ENCODE measurements at regions not wholly inside any gene's neighbourhood (a gene's known extent, or its start where the extent isn't known, plus 50 kb on each side); places are given as distances from the start of the nearest gene placed in this dataset.

GRCh38 chr10:36479073-36479472, 646.3 kb upstream of the ANKRD30A start:
- H3K4me1 ChIP-seq (ENCODE audit: low read depth): no peaks in the 10 kb centered on the region

GRCh38 chr10:36476399-36476798, 649.0 kb upstream of the ANKRD30A start:
- H3K4me3 ChIP-seq: no peak overlapping the region
- no peak for TF ChIP-seq CTCF (IDR thresholded peaks at IDR 0.05; ENCODE audit: low read depth, low read length)
- H3K9me3 ChIP-seq (ENCODE audit: low read depth): no peaks in the 10 kb centered on the region
- no peaks in the 10 kb centered on the region for H3K4me1 ChIP-seq (ENCODE audit: low read depth)
- no peak overlapping the region for H3K27ac ChIP-seq
- H3K27me3 ChIP-seq: no peaks in the 10 kb centered on the region
- H3K36me3 ChIP-seq: no peaks in the 10 kb centered on the region
- DNase-seq (ENCODE audit: low read depth in 1 of 2, low spot score in 1 of 2): peak in 1 of 2 donors; percentile 73

More at GRCh38 chr10:36479073-36479472, 646.3 kb upstream of the ANKRD30A start:
- TF ChIP-seq CTCF (IDR thresholded peaks at IDR 0.05; ENCODE audit: low read depth, low read length): no peak
- no peaks in the 10 kb centered on the region for H3K36me3 ChIP-seq
- DNase-seq (ENCODE audit: low read depth in 1 of 2, low spot score in 1 of 2): no peak
- no peak overlapping the region for H3K27ac ChIP-seq
- H3K4me3 ChIP-seq: no peak overlapping the region
- no peaks in the 10 kb centered on the region for H3K9me3 ChIP-seq (ENCODE audit: low read depth)
- H3K27me3 ChIP-seq: no peaks in the 10 kb centered on the region

GRCh38 chr10:36475746-36476145, 649.7 kb upstream of the ANKRD30A start:
- DNase-seq (ENCODE audit: low read depth in 1 of 2, low spot score in 1 of 2): no peak
- Histone ChIP-seq H3K4me3 (no peak overlapping the region), H3K4me1 (ENCODE audit: low read depth) (no peaks in the 10 kb centered on the region), H3K36me3 (no peaks in the 10 kb centered on the region), H3K9me3 (ENCODE audit: low read depth) (no peaks in the 10 kb centered on the region), H3K27ac (no peak overlapping the region), H3K27me3 (no peaks in the 10 kb centered on the region)
- no peak for TF ChIP-seq CTCF (IDR thresholded peaks at IDR 0.05; ENCODE audit: low read depth, low read length)

- Histone ChIP-seq H3K9me3 (ENCODE audit: low read depth) (no peaks in the 10 kb centered on the region), H3K4me1 (ENCODE audit: low read depth) (no peaks in the 10 kb centered on the region), H3K36me3 (no peaks in the 10 kb centered on the region), H3K27me3 (no peaks in the 10 kb centered on the region), H3K27ac (no peak overlapping the region), H3K4me3 (no peak overlapping the region)
- DNase-seq (ENCODE audit: low read depth in 1 of 2, low spot score in 1 of 2): no peak
- no peak for TF ChIP-seq CTCF (IDR thresholded peaks at IDR 0.05; ENCODE audit: low read depth, low read length)
Measured at GRCh38 chr10:36474456-36474855, 650.9 kb upstream of the ANKRD30A start.

GRCh38 chr10:36473122-36473521, 652.3 kb upstream of the ANKRD30A start:
- DNase-seq (ENCODE audit: low read depth in 1 of 2, low spot score in 1 of 2): no peak
- H3K4me1 ChIP-seq (ENCODE audit: low read depth): no peaks in the 10 kb centered on the region
- H3K27me3 ChIP-seq: no peaks in the 10 kb centered on the region
- no peak overlapping the region for H3K27ac ChIP-seq
- no peaks in the 10 kb centered on the region for H3K9me3 ChIP-seq (ENCODE audit: low read depth)
- TF ChIP-seq CTCF (IDR thresholded peaks at IDR 0.05; ENCODE audit: low read depth, low read length): no peak
- no peaks in the 10 kb centered on the region for H3K36me3 ChIP-seq
- H3K4me3 ChIP-seq: no peak overlapping the region

- no peaks in the 10 kb centered on the region for H3K36me3 ChIP-seq
- TF ChIP-seq CTCF (IDR thresholded peaks at IDR 0.05; ENCODE audit: low read depth, low read length): no peak
- no peaks in the 10 kb centered on the region for H3K27me3 ChIP-seq
- H3K9me3 ChIP-seq (ENCODE audit: low read depth): no peaks in the 10 kb centered on the region
- H3K27ac ChIP-seq: no peak overlapping the region
- no peaks in the 10 kb centered on the region for H3K4me1 ChIP-seq (ENCODE audit: low read depth)
- DNase-seq (ENCODE audit: low read depth in 1 of 2, low spot score in 1 of 2): no peak
- no peak overlapping the region for H3K4me3 ChIP-seq
Measured at GRCh38 chr10:36469585-36469984, 655.8 kb upstream of the ANKRD30A start.
